KBM-7 (cell line): ENCODE measurements at regions not wholly inside any gene's neighbourhood (a gene's known extent, or its start where the extent isn't known, plus 50 kb on each side); places are given as distances from the start of the nearest gene placed in this dataset.
A peak's percentile ranks its signal among the peaks of the same experiment; 100 is the strongest.

Experiments used
- DNase-seq: peaks from one replicate; pipeline ENCODE4 v3.0.0-alpha.2; 2015
- in situ Hi-C: fragments of 300-500 bp; cut with MboI; formaldehyde crosslinking; loops from 2 replicates; pipeline ENCODE4 v1.14.3; 2020; ENCODE audit warnings: low sequenced_read_pairs, low pct_unique_long_range_greater_than_20kb, mixed read lengths

GRCh38 chr5:56330167-56330566 is 97.0 kb upstream of the ANKRD55 start:
- no peak for DNase-seq
- in situ Hi-C loops = no loop called here

- no peak for DNase-seq
- in situ Hi-C loops = no loop called here
Observed at GRCh38 chr5:56329652-56330051, 96.5 kb upstream of the ANKRD55 start.

GRCh38 chr5:56328753-56329560 is 95.8 kb upstream of the ANKRD55 start:
- in situ Hi-C loops = no loop called here
- DNase-seq = peak; percentile 54

- DNase-seq = no peak
- in situ Hi-C loops = no loop called here
Observed at GRCh38 chr5:56327809-56328208, 94.7 kb upstream of the ANKRD55 start.

GRCh38 chr5:56326770-56327169 is 93.6 kb upstream of the ANKRD55 start:
- in situ Hi-C loops = no loop called here
- DNase-seq = no peak

GRCh38 chr5:56326116-56326515 is 93.0 kb upstream of the ANKRD55 start:
- peak; percentile 58 for DNase-seq
- in situ Hi-C loops = no loop called here

GRCh38 chr5:56325039-56325438 is 91.9 kb upstream of the ANKRD55 start:
- no peak for DNase-seq
- in situ Hi-C loops = no loop called here

GRCh38 chr5:56323505-56323904 is 90.4 kb upstream of the ANKRD55 start:
- DNase-seq = no peak
- in situ Hi-C loops = no loop called here

GRCh38 chr5:56322592-56322991 is 89.5 kb upstream of the ANKRD55 start:
- in situ Hi-C loops = no loop called here
- DNase-seq = no peak

- in situ Hi-C loops = no loop called here
- DNase-seq = no peak
Observed at GRCh38 chr5:56321236-56321881, 88.2 kb upstream of the ANKRD55 start.

GRCh38 chr5:56320686-56321085 is 87.6 kb upstream of the ANKRD55 start:
- in situ Hi-C loops = no loop called here
- no peak for DNase-seq

GRCh38 chr5:56319526-56320181 is 86.5 kb upstream of the ANKRD55 start:
- DNase-seq = no peak
- in situ Hi-C loops = no loop called here

GRCh38 chr5:56317923-56318561 is 84.9 kb upstream of the ANKRD55 start:
- in situ Hi-C loops = no loop called here

GRCh38 chr5:56316299-56316994 is 83.3 kb upstream of the ANKRD55 start:
- no peak for DNase-seq
- in situ Hi-C loops = no loop called here

More at GRCh38 chr5:56317923-56318561, 84.9 kb upstream of the ANKRD55 start:
- no peak for DNase-seq

- no peak for DNase-seq
- in situ Hi-C loops = no loop called here
Observed at GRCh38 chr5:56314529-56314928, 81.4 kb upstream of the ANKRD55 start.

GRCh38 chr5:56313596-56313995 is 80.5 kb upstream of the ANKRD55 start:
- in situ Hi-C loops = no loop called here
- DNase-seq = no peak

- in situ Hi-C loops = no loop called here
- DNase-seq = no peak
Observed at GRCh38 chr5:56313004-56313531, 79.9 kb upstream of the ANKRD55 start.

GRCh38 chr5:56311306-56311905 is 78.3 kb upstream of the ANKRD55 start:
- no peak for DNase-seq
- in situ Hi-C loops = no loop called here
